GM18870 (cell line): ENCODE measurements at regions not wholly inside any gene's neighbourhood (a gene's known extent, or its start where the extent isn't known, plus 50 kb on each side); places are given as distances from the start of the nearest gene placed in this dataset.

ENCODE experiments used
- ATAC-seq: cut with Tn5 transposase; IDR thresholded peaks from one replicate; pipeline ENCODE4 v1.9.1; 2021; ENCODE audit warnings: moderate library complexity; ENCODE audit not compliant: unreplicated experiment

GRCh38 chr11:38315151-38315550 is 1717.1 kb upstream of the RAG2 start:
- ATAC-seq, result no peak

DNA sequence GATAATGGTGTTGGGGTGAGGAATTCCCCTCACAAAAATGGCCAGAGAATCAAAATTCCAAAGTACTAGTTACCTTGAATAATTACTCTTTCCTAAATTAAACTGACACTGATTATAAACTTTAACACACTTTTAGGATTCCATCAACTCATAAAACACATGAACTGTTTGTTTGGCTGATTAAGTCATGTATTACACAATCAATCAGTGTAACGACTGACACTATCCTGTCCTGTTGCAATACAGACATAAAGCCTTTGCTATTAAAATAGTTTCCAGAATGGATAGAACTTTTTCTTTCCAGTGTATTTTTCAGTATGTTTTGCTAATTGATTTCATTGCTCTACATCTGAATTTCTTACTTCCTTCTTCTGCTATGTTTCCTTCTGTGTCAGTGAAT is 1709.4 kb upstream of the RAG2 start:
- no peak for ATAC-seq

DNA sequence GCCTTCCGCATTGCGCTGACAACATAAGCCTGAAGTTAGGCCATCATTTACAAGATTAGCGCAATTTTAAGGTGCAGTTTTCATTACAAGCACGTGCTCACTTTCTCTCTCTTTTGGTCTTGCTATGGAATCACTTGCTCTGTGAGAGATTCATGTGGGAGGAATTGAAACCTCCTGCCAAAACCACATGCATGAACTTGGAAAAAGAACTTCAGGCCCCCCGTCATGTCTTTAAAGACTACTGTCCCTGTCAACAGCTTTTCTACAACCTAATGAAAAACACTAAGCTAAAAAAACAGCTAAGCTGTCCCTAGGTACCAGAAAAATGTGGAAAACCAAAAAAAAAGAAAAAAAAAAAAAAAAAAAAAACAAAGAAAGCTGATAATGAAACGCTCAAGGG is 1707.6 kb upstream of the RAG2 start:
- ATAC-seq, result no peak

DNA sequence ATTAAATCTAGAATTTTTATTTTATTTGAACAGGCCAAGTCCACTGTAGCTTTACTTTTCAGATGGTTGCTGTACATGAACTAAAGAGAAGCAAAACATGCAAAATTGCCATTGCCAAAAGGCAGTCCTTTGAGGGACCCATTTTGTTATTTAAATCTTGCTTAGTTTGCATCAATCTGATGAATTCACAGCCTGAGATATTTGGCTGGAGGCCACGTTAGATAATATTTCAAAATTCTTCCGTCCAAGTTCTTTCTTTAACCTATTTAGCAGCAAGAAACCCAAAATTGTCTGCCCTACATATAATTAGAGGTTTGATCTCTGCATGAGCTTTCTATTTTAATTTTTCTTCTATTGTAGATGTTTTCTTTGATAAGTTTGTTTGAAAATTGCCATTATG is 1706.9 kb upstream of the RAG2 start:
- ATAC-seq, result no peak

DNA sequence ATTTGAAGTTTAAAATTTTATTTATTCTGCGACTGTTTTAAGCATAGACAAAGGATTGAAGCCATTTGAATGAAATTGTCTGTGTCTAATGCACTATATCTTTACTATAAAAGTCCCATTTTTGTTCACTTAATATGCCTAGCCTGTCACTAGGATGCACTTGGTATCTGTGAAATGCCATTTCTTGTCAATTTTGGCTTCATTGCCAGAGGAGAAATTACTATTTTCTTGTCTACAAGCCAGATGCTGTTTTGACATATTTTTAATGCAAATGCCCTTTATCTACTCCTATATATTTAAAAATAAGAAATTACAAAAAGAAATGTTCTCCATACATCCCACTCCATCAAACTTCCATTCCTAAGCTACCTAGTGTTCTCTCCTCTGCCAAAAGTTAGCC is 1704.5 kb upstream of the RAG2 start:
- no peak for ATAC-seq

GRCh38 chr11:38300570-38300969 is 1702.5 kb upstream of the RAG2 start:
- ATAC-seq, result no peak

GRCh38 chr11:38296211-38296776 is 1698.3 kb upstream of the RAG2 start:
- no peak for ATAC-seq

- ATAC-seq, result no peak
Measured at GRCh38 chr11:38282718-38283117, 1684.7 kb upstream of the RAG2 start.

DNA sequence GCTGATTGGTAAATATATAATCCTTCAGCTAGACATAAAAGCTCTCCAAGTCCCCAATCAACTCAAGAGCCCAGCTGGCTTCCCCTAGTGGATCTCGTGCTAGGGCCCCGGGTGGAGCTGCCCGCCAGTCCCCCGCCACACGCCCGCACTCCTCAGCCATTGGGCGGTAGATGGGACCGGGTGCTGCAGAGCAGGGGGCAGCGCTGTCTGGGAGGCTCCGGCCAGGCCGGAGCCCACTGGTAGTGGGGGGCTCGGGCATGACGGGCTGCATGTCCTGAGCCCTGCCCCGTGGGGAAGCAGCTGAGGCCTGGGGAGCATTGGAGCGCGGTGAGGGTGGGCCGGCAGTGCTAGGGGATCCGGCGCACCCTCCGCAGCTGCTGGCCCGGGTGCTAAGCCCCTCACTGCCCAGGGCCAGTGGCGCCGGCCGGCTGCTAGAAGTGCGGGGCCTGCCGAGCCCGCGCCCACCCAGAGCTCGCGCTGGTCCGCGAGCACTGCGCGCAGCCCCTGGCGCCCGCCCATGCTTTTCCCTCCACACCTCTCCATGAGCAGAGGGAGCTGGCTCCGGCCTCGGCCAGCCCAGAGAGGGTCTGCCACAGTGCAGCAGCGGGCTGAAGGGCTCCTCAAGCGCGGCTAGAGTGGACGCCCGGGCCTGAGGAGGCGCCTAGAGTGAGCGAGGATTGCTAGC is 1680.6 kb upstream of the RAG2 start:
- no peak for ATAC-seq

- no peak for ATAC-seq
Measured at GRCh38 chr11:38274031-38274430, 1676.0 kb upstream of the RAG2 start.

DNA sequence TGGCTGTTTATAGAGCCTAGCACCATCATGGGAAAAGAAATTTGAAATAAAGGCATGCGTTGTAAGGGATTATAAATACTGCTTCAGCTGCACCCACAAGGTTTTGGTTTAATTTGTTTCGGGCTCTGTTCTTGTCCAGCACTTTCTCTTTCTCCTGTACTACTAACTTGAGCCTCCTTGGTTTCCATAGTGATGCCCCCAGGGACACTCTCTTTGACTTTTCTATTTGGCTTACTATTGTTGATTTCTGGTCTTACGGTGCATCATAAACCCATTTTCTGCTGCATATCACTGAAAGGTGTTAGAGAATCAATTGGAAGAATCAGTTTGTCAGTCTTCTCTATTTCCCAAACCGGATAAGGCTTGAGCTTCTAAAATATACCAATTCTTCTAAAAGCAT is 1674.3 kb upstream of the RAG2 start:
- ATAC-seq, result no peak

DNA sequence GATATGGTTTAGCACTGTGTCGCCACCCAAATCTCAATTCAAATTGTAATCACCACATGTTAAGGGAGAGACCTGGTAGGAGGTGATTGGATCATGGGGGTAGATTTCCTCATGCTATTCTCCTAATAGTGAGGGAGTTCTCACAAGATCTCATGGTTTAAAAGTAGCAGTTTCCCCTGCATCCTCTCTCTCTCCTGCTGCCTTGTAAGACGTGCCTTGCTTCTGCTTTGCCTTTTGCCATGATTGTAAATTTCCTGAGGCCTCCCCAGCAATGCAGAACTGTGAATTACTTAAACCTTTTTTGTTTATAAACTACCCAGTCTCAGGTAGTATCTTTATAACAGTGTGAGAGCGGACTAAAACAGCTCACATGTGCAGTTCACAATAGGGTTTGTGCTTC is 1668.7 kb upstream of the RAG2 start:
- no peak for ATAC-seq

- ATAC-seq, result no peak
Measured at GRCh38 chr11:38256436-38256835, 1658.4 kb upstream of the RAG2 start.

GRCh38 chr11:38254913-38255312 is 1656.9 kb upstream of the RAG2 start:
- no peak for ATAC-seq

DNA sequence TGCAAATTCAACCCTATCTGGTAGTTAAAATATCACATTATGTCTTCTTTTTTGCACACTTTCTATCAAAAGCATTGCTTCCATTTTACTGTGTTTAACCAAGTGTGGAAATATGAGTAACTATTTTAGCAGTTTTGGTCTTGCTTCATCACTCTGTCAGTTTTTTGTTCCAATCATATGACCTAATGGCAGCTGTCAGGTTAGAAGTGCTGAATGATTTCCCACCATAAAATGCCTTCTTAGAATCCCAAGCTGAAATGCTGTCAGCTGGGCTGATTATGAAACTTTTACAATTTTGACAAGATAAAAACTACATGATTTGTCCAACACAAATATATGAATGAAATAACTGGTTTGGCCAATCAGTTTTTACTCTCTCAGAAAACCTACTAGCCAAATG is 1654.6 kb upstream of the RAG2 start:
- no peak for ATAC-seq

DNA sequence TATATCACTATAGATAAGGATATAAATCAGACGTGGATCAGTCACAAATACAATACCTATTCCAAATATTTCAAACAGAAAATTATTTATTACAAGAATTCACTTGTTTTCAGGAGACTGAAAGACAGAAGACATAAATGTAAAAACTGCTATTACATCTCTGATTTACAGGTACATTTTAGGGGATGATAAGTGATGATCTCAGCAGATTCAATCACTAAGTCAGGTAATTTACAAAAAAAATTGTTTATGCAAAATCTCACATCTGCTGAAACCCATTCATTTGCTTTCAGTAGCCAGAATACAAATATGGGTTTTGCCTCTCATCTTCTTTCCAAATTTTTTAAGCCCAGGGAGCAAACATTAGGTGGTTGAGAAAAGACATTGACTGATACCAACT is 1648.4 kb upstream of the RAG2 start:
- no peak for ATAC-seq

GRCh38 chr11:38226684-38227083 is 1628.6 kb upstream of the RAG2 start:
- ATAC-seq, result no peak

DNA sequence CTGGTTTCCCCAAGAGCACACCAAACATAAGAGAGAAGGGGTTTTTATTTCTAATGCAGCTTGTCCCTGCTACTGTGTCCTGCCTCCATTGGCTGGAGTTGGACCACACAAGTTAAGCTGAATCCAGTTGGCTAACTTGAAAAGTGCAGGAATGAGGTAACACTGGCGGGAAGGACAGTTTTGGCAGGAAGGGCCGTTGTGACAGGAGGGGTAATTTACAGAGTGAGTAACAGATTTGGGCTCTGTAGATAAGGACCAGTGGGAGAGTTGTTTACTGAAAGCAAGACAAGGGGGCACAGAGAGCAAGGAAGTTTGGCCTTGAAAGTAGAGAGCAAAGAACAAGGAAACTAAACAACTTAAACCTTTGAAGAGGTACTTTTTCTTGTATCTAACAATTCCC is 1623.3 kb upstream of the RAG2 start:
- no peak for ATAC-seq

DNA sequence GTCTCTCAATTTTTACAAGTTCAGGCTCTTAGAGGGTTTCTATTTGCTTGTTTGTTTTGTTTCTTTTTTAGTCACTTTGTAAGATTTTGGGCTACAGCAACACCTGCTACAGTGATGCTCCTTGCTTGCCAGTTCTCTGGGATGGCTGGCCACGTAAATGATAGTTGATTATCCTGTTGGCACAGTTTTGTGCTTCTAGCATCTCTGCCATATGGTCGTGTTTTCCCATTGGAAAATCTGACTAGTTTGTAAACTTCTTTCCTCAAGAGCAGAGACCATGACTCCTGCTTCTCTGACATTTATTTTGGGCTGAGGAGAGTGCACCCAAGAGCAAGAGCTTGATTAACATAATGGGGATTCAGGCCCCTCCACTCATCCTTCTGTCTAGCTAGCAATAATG is 1621.6 kb upstream of the RAG2 start:
- ATAC-seq, result no peak

- no peak for ATAC-seq
Measured at GRCh38 chr11:38208951-38209350, 1610.9 kb upstream of the RAG2 start.

- no peak for ATAC-seq
Measured at GRCh38 chr11:38206663-38207062, 1608.6 kb upstream of the RAG2 start.

DNA sequence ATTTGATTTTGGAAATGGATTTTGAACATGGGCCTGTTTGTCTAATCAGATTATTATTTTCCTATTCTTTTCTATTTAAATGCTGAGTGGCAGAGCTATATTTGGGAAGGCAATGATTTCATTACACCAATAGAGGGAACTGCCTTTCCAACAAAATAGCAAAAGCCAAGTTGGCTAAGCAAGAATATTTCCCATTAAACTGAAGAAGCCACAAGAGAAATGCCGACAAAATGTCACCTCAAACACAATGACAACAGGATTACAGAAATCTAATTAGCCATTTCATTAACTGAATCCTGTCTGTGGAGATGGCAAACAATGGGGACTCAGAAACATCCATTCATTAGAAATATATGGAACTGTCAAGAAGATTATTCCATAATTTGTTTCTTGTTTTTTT is 1593.1 kb upstream of the RAG2 start:
- ATAC-seq, result no peak
